T-cell (primary cell): ENCODE measurements at regions not wholly inside any gene's neighbourhood (a gene's known extent, or its start where the extent isn't known, plus 50 kb on each side); places are given as distances from the start of the nearest gene placed in this dataset.

Experiments
- ATAC-seq, 4 experiments: fragments of 200-7000 bp in 3 of 4; fragments of 150-1000 bp in 1 of 4; cut with Tn5 transposase; replicated peaks in 1 of 4; 1 replicate in 3 of 4; 2 replicates in 1 of 4; pipeline ENCODE4 v1.10.0; 2021; ENCODE audit warnings: moderate library complexity in 3 of 4, mild to moderate bottlenecking in 2 of 4, moderate number of reproducible peaks in 1 of 4
- CTCF ChIA-PET, 2 donors: fragments of 300-600 bp; sonication (Branson Sonifier 250); formaldehyde crosslinking; loops; one replicate each; lab custom pipeline; 2022; ENCODE audit warnings: antibody characterized with exemption in 2 of 2; lab: Charles Lee
- POLR2A ChIA-PET, 2 donors: fragments of 300-600 bp; sonication (Branson Sonifier 250); formaldehyde crosslinking; loops; one replicate each; lab custom pipeline; 2022; ENCODE audit warnings: antibody characterized with exemption in 2 of 2; lab: Charles Lee
- DNase-seq, 35 experiments: peaks; one replicate each; pipeline versions ENCODE4 v3.0.0 to v3.0.0-alpha.2; 2013 to 2023
- H3K27ac ChIP-seq: one replicate; pipeline ENCODE4 v1.5.1; 2013; ENCODE audit warnings: low read length
- H3K27me3 ChIP-seq, 2 experiments: replicated peaks in 1 of 2; 1 replicate in 1 of 2; 2 replicates in 1 of 2; pipeline versions ENCODE4 v1.6.1 to v1.7.0; 2013; ENCODE audit warnings: low read length in 1 of 2, mixed read lengths in 1 of 2; ENCODE audit not compliant: control insufficient read depth in 2 of 2, insufficient read depth in 2 of 2; ENCODE audit errors: extremely low read depth in 1 of 2
- H3K36me3 ChIP-seq, 2 donors: 1 replicate in 1 of 2; 2 replicates in 1 of 2; pipeline versions ENCODE4 v1.6.1 to v1.7.0; 2013; ENCODE audit warnings: low read length in 1 of 2; ENCODE audit not compliant: control insufficient read depth in 2 of 2, insufficient read depth in 1 of 2; ENCODE audit errors: extremely low read depth in 1 of 2
- H3K4me1 ChIP-seq, 2 experiments: 1 replicate in 1 of 2; 2 replicates in 1 of 2; pipeline versions ENCODE4 v1.6.1 to v1.7.0; 2013; ENCODE audit warnings: low read length in 2 of 2, mixed read lengths in 1 of 2; ENCODE audit not compliant: insufficient read depth in 2 of 2, control insufficient read depth in 1 of 2; ENCODE audit errors: extremely low read depth in 1 of 2
- H3K4me3 ChIP-seq, 2 donors: 1 replicate in 1 of 2; 2 replicates in 1 of 2; pipeline versions ENCODE4 v1.5.1 to v1.7.0; 2013; ENCODE audit warnings: mild to moderate bottlenecking in 2 of 2, low read length in 1 of 2, moderate library complexity in 1 of 2; ENCODE audit not compliant: control insufficient read depth in 1 of 2; ENCODE audit errors: extremely low read depth in 1 of 2
- H3K9me3 ChIP-seq: 2 replicates; pipeline ENCODE4 v1.7.0; 2013
- H3K27ac Mint-ChIP-seq, 2 donors: one replicate each; pipeline ENCODE4 v1.8.0; 2020 to 2021; ENCODE audit warnings: mild to moderate bottlenecking in 2 of 2, mixed read lengths in 2 of 2
- H3K27me3 Mint-ChIP-seq, 2 donors: one replicate each; pipeline ENCODE4 v1.8.0; 2021 to 2022; ENCODE audit warnings: mixed read lengths in 2 of 2
- H3K36me3 Mint-ChIP-seq: one replicate; pipeline ENCODE4 v1.8.0; 2021; ENCODE audit warnings: mixed read lengths
- H3K4me1 Mint-ChIP-seq, 3 donors: one replicate each; pipeline ENCODE4 v1.8.0; 2020 to 2022; ENCODE audit warnings: mixed read lengths in 3 of 3, mild to moderate bottlenecking in 1 of 3
- H3K4me3 Mint-ChIP-seq, 3 donors: one replicate each; pipeline ENCODE4 v1.8.0; 2020 to 2022; ENCODE audit warnings: mild to moderate bottlenecking in 3 of 3, mixed read lengths in 3 of 3, moderate library complexity in 3 of 3
- H3K9me3 Mint-ChIP-seq, 3 donors: one replicate each; pipeline ENCODE4 v1.8.0; 2020 to 2022; ENCODE audit warnings: mixed read lengths in 3 of 3
- WGBS: methylation state at CpG from one replicate; pipeline ENCODE4 v1.1.5; 2013; ENCODE audit warnings: missing lambda C conversion rate; ENCODE audit not compliant: insufficient coverage; 5-methylcytosine and 5-hydroxymethylcytosine counted together

GRCh38 chr2:219919506-219919905 lies 292.1 kb downstream of the SLC4A3 start:
- WGBS: 88% methylated on average over 3 of the region's 4 CpGs

GRCh38 chr2:219929835-219930234 lies 302.4 kb downstream of the SLC4A3 start:
- CTCF ChIA-PET: no interaction called here
- WGBS: 87% methylated on average over 3 of the region's 5 CpGs
- POLR2A ChIA-PET: no interaction called here
- ATAC-seq (no peak), DNase-seq (no peak)
- Mint-ChIP-seq H3K27me3 (peaks cover 4 to 8% of the 10 kb centered on the region in 2 donors), H3K4me1 (no peaks in the 10 kb centered on the region), H3K27ac (no peak overlapping the region), H3K9me3 (no peaks in the 10 kb centered on the region), H3K36me3 (no peaks in the 10 kb centered on the region), H3K4me3 (no peak overlapping the region)
- no peaks in the 10 kb centered on the region for H3K36me3 ChIP-seq
- no peak overlapping the region for H3K27ac ChIP-seq
- no peaks in the 10 kb centered on the region for H3K4me1 ChIP-seq
- no peak overlapping the region for H3K4me3 ChIP-seq
- H3K9me3 ChIP-seq: no peaks in the 10 kb centered on the region
- no peaks in the 10 kb centered on the region for H3K27me3 ChIP-seq

More at GRCh38 chr2:219919506-219919905, 292.1 kb downstream of the SLC4A3 start:
- Mint-ChIP-seq H3K27ac (no peak overlapping the region), H3K4me1 (no peaks in the 10 kb centered on the region), H3K4me3 (no peak overlapping the region), H3K36me3 (no peaks in the 10 kb centered on the region), H3K27me3 (peaks cover 0 to 4% of the 10 kb centered on the region in 2 donors), H3K9me3 (no peaks in the 10 kb centered on the region)
- POLR2A ChIA-PET: no interaction called here
- Histone ChIP-seq H3K9me3 (no peaks in the 10 kb centered on the region), H3K4me3 (no peak overlapping the region), H3K36me3 (no peaks in the 10 kb centered on the region), H3K27me3 (no peaks in the 10 kb centered on the region), H3K4me1 (no peaks in the 10 kb centered on the region), H3K27ac (no peak overlapping the region)
- CTCF ChIA-PET: no interaction called here
- ATAC-seq (no peak), DNase-seq (no peak)

- Histone ChIP-seq H3K9me3 (no peaks in the 10 kb centered on the region), H3K4me1 (no peaks in the 10 kb centered on the region), H3K27me3 (no peaks in the 10 kb centered on the region), H3K27ac (no peak overlapping the region), H3K36me3 (no peaks in the 10 kb centered on the region), H3K4me3 (no peak overlapping the region)
- DNase-seq (no peak), ATAC-seq (no peak)
- WGBS: no CpG with 5 or more reads among the region's 1 CpG
- ChIA-PET POLR2A (no interaction called here), CTCF (no interaction called here)
- no peaks in the 10 kb centered on the region for H3K36me3 Mint-ChIP-seq
- H3K27ac Mint-ChIP-seq: no peak overlapping the region
- H3K9me3 Mint-ChIP-seq: no peaks in the 10 kb centered on the region
- H3K27me3 Mint-ChIP-seq: peaks cover 0 to 5% of the 10 kb centered on the region in 2 donors
- H3K4me3 Mint-ChIP-seq: no peak overlapping the region
- no peaks in the 10 kb centered on the region for H3K4me1 Mint-ChIP-seq
Measured at GRCh38 chr2:219939647-219940046, 312.2 kb downstream of the SLC4A3 start.

- DNase-seq (no peak), ATAC-seq (no peak)
- no peak overlapping the region for H3K27ac Mint-ChIP-seq
- H3K4me1 Mint-ChIP-seq: no peaks in the 10 kb centered on the region
- ChIA-PET CTCF (no interaction called here), POLR2A (no interaction called here)
- H3K4me3 ChIP-seq: no peak overlapping the region
- no peaks in the 10 kb centered on the region for H3K36me3 Mint-ChIP-seq
- no peaks in the 10 kb centered on the region for H3K36me3 ChIP-seq
- WGBS: 93% methylated on average over 4 of the region's 4 CpGs
- H3K27me3 ChIP-seq: no peaks in the 10 kb centered on the region
- no peaks in the 10 kb centered on the region for H3K9me3 Mint-ChIP-seq
- no peaks in the 10 kb centered on the region for H3K9me3 ChIP-seq
- H3K27ac ChIP-seq: no peak overlapping the region
- H3K27me3 Mint-ChIP-seq: peaks cover 2 to 13% of the 10 kb centered on the region in 2 donors
- H3K4me1 ChIP-seq: no peaks in the 10 kb centered on the region
- H3K4me3 Mint-ChIP-seq: no peak overlapping the region
Measured at GRCh38 chr2:219944866-219945265, 317.4 kb downstream of the SLC4A3 start.

GRCh38 chr2:219946021-219946420 lies 318.6 kb downstream of the SLC4A3 start:
- H3K9me3 Mint-ChIP-seq: no peaks in the 10 kb centered on the region
- H3K27ac Mint-ChIP-seq: no peak overlapping the region
- ATAC-seq: no peak
- Histone ChIP-seq H3K27ac (no peak overlapping the region), H3K36me3 (no peaks in the 10 kb centered on the region), H3K9me3 (no peaks in the 10 kb centered on the region), H3K4me3 (no peak overlapping the region), H3K4me1 (no peaks in the 10 kb centered on the region), H3K27me3 (no peaks in the 10 kb centered on the region)
- CTCF ChIA-PET: no interaction called here
- DNase-seq: no peak
- peaks cover 2 to 13% of the 10 kb centered on the region in 2 donors for H3K27me3 Mint-ChIP-seq
- H3K4me3 Mint-ChIP-seq: no peak overlapping the region
- H3K36me3 Mint-ChIP-seq: no peaks in the 10 kb centered on the region
- H3K4me1 Mint-ChIP-seq: no peaks in the 10 kb centered on the region
- POLR2A ChIA-PET: no interaction called here
- no CpG with 5 or more reads among the region's 1 CpG for WGBS

- Mint-ChIP-seq H3K27ac (no peak overlapping the region), H3K27me3 (peaks cover 2 to 13% of the 10 kb centered on the region in 2 donors), H3K4me1 (no peaks in the 10 kb centered on the region), H3K36me3 (no peaks in the 10 kb centered on the region), H3K4me3 (no peak overlapping the region), H3K9me3 (no peaks in the 10 kb centered on the region)
- no peak overlapping the region for H3K4me3 ChIP-seq
- POLR2A ChIA-PET: no interaction called here
- CTCF ChIA-PET: no interaction called here
- H3K27me3 ChIP-seq: no peaks in the 10 kb centered on the region
- no peak overlapping the region for H3K27ac ChIP-seq
- H3K4me1 ChIP-seq: no peaks in the 10 kb centered on the region
- H3K36me3 ChIP-seq: no peaks in the 10 kb centered on the region
- H3K9me3 ChIP-seq: no peaks in the 10 kb centered on the region
- ATAC-seq: no peak
- DNase-seq: no peak
Measured at GRCh38 chr2:219946529-219946928, 319.1 kb downstream of the SLC4A3 start.

- Mint-ChIP-seq H3K27me3 (peaks cover 2 to 13% of the 10 kb centered on the region in 2 donors), H3K4me3 (no peak overlapping the region), H3K9me3 (no peaks in the 10 kb centered on the region), H3K4me1 (no peaks in the 10 kb centered on the region), H3K36me3 (no peaks in the 10 kb centered on the region), H3K27ac (no peak overlapping the region)
- ATAC-seq: no peak
- no CpG with 5 or more reads among the region's 3 CpGs for WGBS
- Histone ChIP-seq H3K27ac (no peak overlapping the region), H3K4me1 (no peaks in the 10 kb centered on the region), H3K4me3 (no peak overlapping the region), H3K9me3 (no peaks in the 10 kb centered on the region), H3K36me3 (no peaks in the 10 kb centered on the region), H3K27me3 (no peaks in the 10 kb centered on the region)
- no peak for DNase-seq
- CTCF ChIA-PET: no interaction called here
- POLR2A ChIA-PET: no interaction called here
Measured at GRCh38 chr2:219947575-219947974, 320.1 kb downstream of the SLC4A3 start.
